Fibroblast of the conjunctiva (primary cell): ENCODE measurements at regions not wholly inside any gene's neighbourhood (a gene's known extent, or its start where the extent isn't known, plus 50 kb on each side); places are given as distances from the start of the nearest gene placed in this dataset.

ENCODE experiments used
- DNase-seq: peaks from one replicate; pipeline ENCODE4 v3.0.0-alpha.2; 2010; ENCODE audit warnings: low read depth

DNA sequence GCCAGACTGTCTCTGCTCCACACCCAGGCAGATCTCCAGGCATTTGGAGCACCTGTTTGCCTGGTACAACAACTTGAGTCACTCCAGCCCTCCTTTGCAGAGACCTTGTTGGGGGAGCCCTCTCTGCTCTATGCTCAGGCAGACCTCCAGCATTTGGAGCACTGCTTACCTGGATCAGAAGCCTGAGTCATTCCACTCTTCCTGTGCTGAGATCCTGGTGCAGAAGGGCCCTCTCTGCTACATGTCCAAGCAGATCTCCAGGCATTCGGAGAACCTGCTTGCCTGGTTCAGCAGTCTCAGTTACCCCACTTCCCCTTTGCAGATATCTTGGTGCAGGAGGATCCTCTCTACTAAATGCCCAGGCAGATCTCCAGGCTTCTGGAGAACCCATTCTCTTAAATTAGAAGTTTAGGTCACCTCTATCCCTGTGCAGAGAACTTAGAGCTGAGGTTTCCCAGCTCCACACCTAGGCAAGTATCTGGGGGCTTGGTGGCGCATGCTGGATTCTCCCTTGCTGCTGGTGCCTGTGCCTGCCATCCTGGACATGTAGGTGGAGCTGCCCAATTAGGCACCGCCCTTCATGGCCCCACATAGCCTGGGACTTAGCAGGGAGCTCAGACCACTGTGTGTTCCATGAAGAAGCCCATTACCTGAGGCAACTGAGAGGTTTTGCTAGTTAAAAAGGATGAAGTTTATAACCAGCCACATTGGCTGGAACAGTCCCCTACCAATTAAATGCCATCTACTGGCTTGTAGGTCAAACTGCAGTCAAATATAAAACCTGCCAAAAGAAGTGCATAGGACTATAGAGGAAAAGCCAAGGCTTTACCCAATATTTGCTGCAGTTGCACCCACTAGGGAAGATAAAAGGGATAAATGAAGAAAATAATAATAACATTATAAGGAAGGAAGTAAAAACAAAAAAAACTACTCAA, 97.6 kb upstream of the SLITRK6 start:
- DNase-seq: no peak

DNA sequence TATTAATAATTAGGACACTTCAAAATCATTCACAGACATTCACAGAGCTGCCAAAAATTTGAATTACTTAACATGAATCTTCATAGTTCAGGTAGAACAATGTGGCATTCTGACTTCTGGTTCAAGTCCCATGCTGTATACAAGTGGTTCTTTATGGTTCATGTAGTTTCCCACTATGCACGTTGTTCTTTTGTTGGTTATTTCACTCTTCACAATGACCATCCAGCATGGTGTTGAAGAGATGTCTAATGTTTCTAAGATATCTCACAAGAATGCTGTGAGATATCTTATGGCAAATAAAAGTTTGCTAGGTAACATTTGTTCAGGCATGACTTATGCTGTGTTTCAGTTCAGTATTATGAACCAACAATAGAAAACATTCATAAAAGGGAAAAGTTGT, 88.2 kb upstream of the SLITRK6 start:
- DNase-seq: no peak

DNA sequence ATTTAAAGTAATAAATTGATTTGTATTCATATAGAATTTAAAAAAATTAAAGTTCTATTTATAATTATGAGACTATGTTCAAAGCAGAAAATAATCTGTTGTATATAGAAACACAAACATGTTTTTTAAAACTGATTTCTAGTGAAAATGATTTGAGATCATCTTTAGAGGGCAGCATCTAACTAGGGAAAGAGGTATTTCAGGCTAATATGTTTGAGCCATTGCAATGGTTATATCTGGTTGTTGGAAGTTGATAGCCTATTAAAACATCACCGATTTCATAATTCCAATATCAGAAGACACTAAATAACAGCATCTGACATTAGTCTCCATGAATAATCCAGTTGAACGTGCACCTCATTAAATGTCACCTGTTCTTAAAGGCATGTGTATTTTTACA, 79.8 kb upstream of the SLITRK6 start:
- DNase-seq: no peak

DNA sequence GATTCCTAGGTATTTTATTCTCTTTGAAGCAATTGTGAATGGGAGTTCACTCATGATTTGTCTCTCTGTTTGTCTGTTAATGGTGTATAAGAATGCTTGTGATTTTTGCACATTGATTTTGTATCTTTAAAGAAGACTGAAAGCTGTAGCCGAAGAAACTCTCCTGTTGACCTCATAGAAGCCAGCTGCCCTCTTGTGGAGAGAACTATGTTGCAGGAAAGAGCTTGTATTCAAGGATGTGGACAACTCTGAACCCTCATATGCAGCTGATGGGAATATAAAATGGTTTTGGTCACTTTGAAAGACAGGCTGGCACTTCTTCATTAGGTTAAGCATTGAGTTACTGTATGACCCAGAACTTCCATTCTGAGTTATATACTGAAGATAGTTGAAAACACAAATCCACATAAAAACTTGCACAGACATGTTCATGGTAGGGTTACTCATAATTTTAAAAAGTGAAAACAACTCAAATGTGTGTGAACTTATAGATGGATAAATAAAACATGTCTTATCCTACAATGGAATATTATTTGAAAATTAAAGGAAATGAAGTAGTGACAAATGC, 65.8 kb upstream of the SLITRK6 start:
- DNase-seq: no peak

DNA sequence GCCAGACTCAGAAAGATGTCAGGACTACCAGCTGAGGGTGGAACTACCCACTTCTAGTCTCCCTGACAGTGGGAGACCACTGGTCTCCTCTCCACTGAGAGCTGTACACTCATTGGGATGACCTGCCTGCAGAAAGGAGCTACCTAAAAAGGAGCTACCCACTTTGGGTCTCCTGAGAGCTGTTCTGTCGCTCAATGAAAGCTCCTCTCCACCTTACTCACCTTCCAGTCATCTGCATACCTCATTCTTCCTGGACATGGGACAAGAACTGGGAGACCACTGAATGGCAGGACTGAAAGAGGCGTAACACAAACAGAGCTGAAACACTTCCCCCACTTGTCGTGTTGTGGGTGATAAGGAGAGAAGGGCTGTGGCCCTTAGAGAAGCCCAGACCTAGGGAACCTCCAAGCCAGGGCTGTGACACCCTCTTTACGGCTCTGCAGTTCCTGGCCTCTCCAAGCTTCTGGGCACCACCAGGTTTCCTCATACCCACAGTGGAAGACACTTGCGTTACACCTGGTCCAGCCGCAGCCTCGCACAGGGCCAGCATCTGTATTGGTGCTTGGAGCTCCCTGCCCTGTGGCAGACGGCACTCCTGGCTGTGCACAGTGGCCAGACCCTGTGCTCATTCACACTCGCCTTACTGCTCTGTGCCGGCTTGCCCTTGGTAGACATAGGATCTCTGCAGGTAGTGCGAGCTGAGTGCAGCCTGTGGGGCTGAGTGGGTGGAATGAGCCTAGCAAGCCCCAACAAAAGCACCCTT, 54.9 kb upstream of the SLITRK6 start:
- DNase-seq: no peak

DNA sequence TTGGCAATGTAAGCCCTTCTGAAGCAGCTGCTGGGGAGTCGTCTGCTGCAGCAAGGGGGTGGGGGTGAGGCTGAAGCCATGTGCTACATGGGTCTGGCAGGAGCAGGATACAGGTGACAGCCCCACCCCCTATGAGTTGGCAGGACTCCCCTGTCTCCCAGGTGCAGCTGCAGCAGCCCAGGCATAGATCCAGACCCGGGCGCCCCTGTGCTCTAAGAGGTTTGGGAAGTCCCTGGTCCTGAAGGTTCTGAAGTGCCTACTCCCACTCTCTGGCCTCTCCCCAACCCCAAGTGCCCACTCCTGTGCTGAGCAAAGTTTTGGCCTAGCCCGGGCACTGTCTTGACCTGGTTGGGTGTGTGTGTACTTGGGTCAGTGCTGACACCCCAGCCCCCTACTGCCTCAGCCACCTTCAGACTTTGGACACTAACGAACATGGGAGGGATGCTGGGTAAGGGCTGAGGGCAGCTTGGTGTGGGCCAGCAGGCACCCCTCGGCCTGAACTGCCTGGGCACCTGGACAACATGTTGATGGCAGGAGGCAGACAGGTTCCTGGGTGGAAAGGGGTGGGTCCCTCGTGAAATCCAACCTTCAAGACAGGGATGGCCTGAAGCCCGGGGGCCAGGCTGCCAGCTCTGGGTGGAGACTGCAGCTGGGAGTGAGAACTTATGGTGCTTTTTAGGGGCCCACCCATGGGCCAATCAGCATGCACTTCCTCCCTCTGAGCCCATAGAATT, 54.1 kb upstream of the SLITRK6 start:
- DNase-seq: no peak
